CD4-positive, CD25-positive, alpha-beta regulatory T cell (primary cell): ENCODE measurements at regions not wholly inside any gene's neighbourhood (a gene's known extent, or its start where the extent isn't known, plus 50 kb on each side); places are given as distances from the start of the nearest gene placed in this dataset.

Experiments
- ATAC-seq, 2 donors: fragments of 150-1000 bp; cut with Tn5 transposase; one replicate each; pipeline ENCODE4 v1.10.0; 2021; ENCODE audit warnings: low read depth in 2 of 2, moderate number of reproducible peaks in 2 of 2, moderate library complexity in 1 of 2
- DNase-seq, 3 donors: peaks; one replicate each; pipeline versions ENCODE4 v3.0.0 to v3.0.0-alpha.2; 2012 to 2022; ENCODE audit warnings: mixed read lengths in 1 of 3
- H3K27ac ChIP-seq: one replicate; pipeline ENCODE4 v1.7.0; 2013; ENCODE audit warnings: mild to moderate bottlenecking, low read length; ENCODE audit not compliant: insufficient read depth, poor library complexity, severe bottlenecking
- H3K27me3 ChIP-seq: one replicate; pipeline ENCODE4 v1.7.0; 2013; ENCODE audit warnings: low read length; ENCODE audit not compliant: control insufficient read depth, insufficient read depth
- H3K36me3 ChIP-seq: one replicate; pipeline ENCODE4 v1.7.0; 2013; ENCODE audit warnings: mild to moderate bottlenecking, low read length, moderate library complexity; ENCODE audit not compliant: control insufficient read depth, insufficient read depth
- H3K4me1 ChIP-seq: 2 replicates; pipeline ENCODE4 v1.7.0; 2013; ENCODE audit warnings: mild to moderate bottlenecking, low read length; ENCODE audit not compliant: insufficient read depth, control insufficient read depth, poor library complexity, severe bottlenecking
- H3K4me3 ChIP-seq: one replicate; pipeline ENCODE4 v1.7.0; 2013; ENCODE audit warnings: low read depth, mild to moderate bottlenecking, low read length, moderate library complexity
- H3K9me3 ChIP-seq, 2 experiments: 1 replicate in 1 of 2; 2 replicates in 1 of 2; pipeline ENCODE4 v1.7.0; 2013; ENCODE audit warnings: low read length in 2 of 2, mild to moderate bottlenecking in 1 of 2, moderate library complexity in 1 of 2; ENCODE audit not compliant: control insufficient read depth in 2 of 2
- H3K27ac Mint-ChIP-seq, 3 donors: one replicate each; pipeline ENCODE4 v1.8.0; 2020 to 2022; ENCODE audit warnings: mild to moderate bottlenecking in 3 of 3, mixed read lengths in 3 of 3, moderate library complexity in 2 of 3
- H3K27me3 Mint-ChIP-seq: one replicate; pipeline ENCODE4 v1.8.0; 2022; ENCODE audit warnings: mild to moderate bottlenecking, mixed read lengths
- H3K36me3 Mint-ChIP-seq: one replicate; pipeline ENCODE4 v1.8.0; 2020; ENCODE audit warnings: mixed read lengths
- H3K4me1 Mint-ChIP-seq, 4 donors: one replicate each; pipeline ENCODE4 v1.8.0; 2020 to 2022; ENCODE audit warnings: mixed read lengths in 4 of 4, mild to moderate bottlenecking in 1 of 4
- H3K4me3 Mint-ChIP-seq, 4 donors: one replicate each; pipeline ENCODE4 v1.8.0; 2020 to 2022; ENCODE audit warnings: mild to moderate bottlenecking in 4 of 4, mixed read lengths in 4 of 4, moderate library complexity in 3 of 4
- H3K9me3 Mint-ChIP-seq, 7 donors: one replicate each; pipeline ENCODE4 v1.8.0; 2020 to 2022; ENCODE audit warnings: mixed read lengths in 7 of 7, mild to moderate bottlenecking in 3 of 7, moderate library complexity in 2 of 7

- Mint-ChIP-seq H3K4me1 (no peaks in the 10 kb centered on the region), H3K27ac (no peak overlapping the region), H3K9me3 (peaks cover 0 to 9% (median 3%) of the 10 kb centered on the region in 7 donors), H3K27me3 (peaks cover 9% of the 10 kb centered on the region), H3K36me3 (peaks cover 3% of the 10 kb centered on the region), H3K4me3 (no peak overlapping the region)
- no peaks in the 10 kb centered on the region for H3K27me3 ChIP-seq
- ATAC-seq (no peak), DNase-seq (no peak)
- peaks cover 0 to 6% of the 10 kb centered on the region in 2 experiments for H3K9me3 ChIP-seq
- H3K4me1 ChIP-seq, result no peaks in the 10 kb centered on the region
- no peaks in the 10 kb centered on the region for H3K36me3 ChIP-seq
- H3K4me3 ChIP-seq, result no peak overlapping the region
- H3K27ac ChIP-seq, result no peak overlapping the region
These were observed 372.7 kb upstream of the SULF2 start for GRCh38 chr20:48158014-48158413.

- Histone ChIP-seq H3K27me3 (no peaks in the 10 kb centered on the region), H3K27ac (no peak overlapping the region), H3K36me3 (no peaks in the 10 kb centered on the region), H3K4me1 (no peaks in the 10 kb centered on the region), H3K4me3 (no peak overlapping the region), H3K9me3 (peaks cover 0 to 6% of the 10 kb centered on the region in 2 experiments)
- peaks cover 3% of the 10 kb centered on the region for H3K36me3 Mint-ChIP-seq
- H3K9me3 Mint-ChIP-seq, result peaks cover 0 to 9% (median 3%) of the 10 kb centered on the region in 7 donors
- H3K27me3 Mint-ChIP-seq, result peaks cover 9% of the 10 kb centered on the region
- no peak overlapping the region for H3K4me3 Mint-ChIP-seq
- no peak for DNase-seq
- no peaks in the 10 kb centered on the region for H3K4me1 Mint-ChIP-seq
- no peak overlapping the region for H3K27ac Mint-ChIP-seq
- ATAC-seq, result no peak
These were observed 371.8 kb upstream of the SULF2 start for GRCh38 chr20:48156951-48157700.

- Mint-ChIP-seq H3K36me3 (peaks cover 3% of the 10 kb centered on the region), H3K4me3 (no peak overlapping the region), H3K27ac (no peak overlapping the region), H3K4me1 (no peaks in the 10 kb centered on the region), H3K9me3 (peaks cover 0 to 9% (median 3%) of the 10 kb centered on the region in 7 donors), H3K27me3 (peaks cover 9% of the 10 kb centered on the region)
- DNase-seq, result no peak
- Histone ChIP-seq H3K27me3 (no peaks in the 10 kb centered on the region), H3K9me3 (peaks cover 0 to 6% of the 10 kb centered on the region in 2 experiments), H3K4me1 (no peaks in the 10 kb centered on the region), H3K27ac (no peak overlapping the region), H3K36me3 (no peaks in the 10 kb centered on the region), H3K4me3 (no peak overlapping the region)
- no peak for ATAC-seq
These were observed 371.2 kb upstream of the SULF2 start for GRCh38 chr20:48156521-48156920.

GRCh38 chr20:48155268-48155667, 370.0 kb upstream of the SULF2 start:
- no peak overlapping the region for H3K27ac ChIP-seq
- no peak overlapping the region for H3K4me3 ChIP-seq
- no peak for ATAC-seq
- no peaks in the 10 kb centered on the region for H3K36me3 ChIP-seq
- peaks cover 0 to 6% of the 10 kb centered on the region in 2 experiments for H3K9me3 ChIP-seq
- no peaks in the 10 kb centered on the region for H3K27me3 ChIP-seq
- H3K4me3 Mint-ChIP-seq, result no peak overlapping the region
- no peak for DNase-seq
- H3K4me1 ChIP-seq, result no peaks in the 10 kb centered on the region
- peaks cover 0 to 9% (median 3%) of the 10 kb centered on the region in 7 donors for H3K9me3 Mint-ChIP-seq
- no peak overlapping the region for H3K27ac Mint-ChIP-seq
- H3K36me3 Mint-ChIP-seq, result peaks cover 3% of the 10 kb centered on the region
- no peaks in the 10 kb centered on the region for H3K4me1 Mint-ChIP-seq
- peaks cover 9% of the 10 kb centered on the region for H3K27me3 Mint-ChIP-seq

GRCh38 chr20:48154040-48154765, 368.9 kb upstream of the SULF2 start:
- Mint-ChIP-seq H3K36me3 (peaks cover 3% of the 10 kb centered on the region), H3K4me1 (no peaks in the 10 kb centered on the region), H3K9me3 (peaks cover 0 to 9% (median 3%) of the 10 kb centered on the region in 7 donors), H3K4me3 (no peak overlapping the region), H3K27me3 (peaks cover 9% of the 10 kb centered on the region), H3K27ac (no peak overlapping the region)
- Histone ChIP-seq H3K4me3 (no peak overlapping the region), H3K27me3 (no peaks in the 10 kb centered on the region), H3K4me1 (no peaks in the 10 kb centered on the region), H3K9me3 (peaks cover 0 to 6% of the 10 kb centered on the region in 2 experiments), H3K27ac (no peak overlapping the region), H3K36me3 (no peaks in the 10 kb centered on the region)
- no peak for ATAC-seq
- no peak for DNase-seq

- H3K27ac Mint-ChIP-seq, result no peak overlapping the region
- Histone ChIP-seq H3K9me3 (peaks cover 0 to 6% of the 10 kb centered on the region in 2 experiments), H3K27me3 (no peaks in the 10 kb centered on the region), H3K4me1 (no peaks in the 10 kb centered on the region), H3K27ac (no peak overlapping the region), H3K4me3 (no peak overlapping the region), H3K36me3 (no peaks in the 10 kb centered on the region)
- H3K36me3 Mint-ChIP-seq, result peaks cover 3% of the 10 kb centered on the region
- H3K4me1 Mint-ChIP-seq, result no peaks in the 10 kb centered on the region
- H3K4me3 Mint-ChIP-seq, result no peak overlapping the region
- no peak for ATAC-seq
- peaks cover 9% of the 10 kb centered on the region for H3K27me3 Mint-ChIP-seq
- no peak for DNase-seq
- H3K9me3 Mint-ChIP-seq, result peaks cover 0 to 9% (median 3%) of the 10 kb centered on the region in 7 donors
These were observed 368.2 kb upstream of the SULF2 start for GRCh38 chr20:48153523-48153922.

- no peaks in the 10 kb centered on the region for H3K4me1 ChIP-seq
These were observed 367.8 kb upstream of the SULF2 start for GRCh38 chr20:48153103-48153502.

More at GRCh38 chr20:48153103-48153502, 367.8 kb upstream of the SULF2 start:
- peaks cover 0 to 7% (median 3%) of the 10 kb centered on the region in 7 donors for H3K9me3 Mint-ChIP-seq
- H3K27ac Mint-ChIP-seq, result no peak overlapping the region
- no peaks in the 10 kb centered on the region for H3K36me3 ChIP-seq
- H3K4me1 Mint-ChIP-seq, result no peaks in the 10 kb centered on the region
- no peak overlapping the region for H3K4me3 ChIP-seq
- H3K27me3 ChIP-seq, result no peaks in the 10 kb centered on the region
- H3K4me3 Mint-ChIP-seq, result no peak overlapping the region
- peaks cover 0 to 6% of the 10 kb centered on the region in 2 experiments for H3K9me3 ChIP-seq
- ATAC-seq (no peak), DNase-seq (no peak)
- H3K27me3 Mint-ChIP-seq, result peaks cover 9% of the 10 kb centered on the region
- H3K27ac ChIP-seq, result no peak overlapping the region
- peaks cover 3% of the 10 kb centered on the region for H3K36me3 Mint-ChIP-seq
